DOHH2 (cell line): ENCODE measurements at regions not wholly inside any gene's neighbourhood (a gene's known extent, or its start where the extent isn't known, plus 50 kb on each side); places are given as distances from the start of the nearest gene placed in this dataset.

ENCODE experiments used
- CTCF ChIP-seq: fragments of 200-600 bp; sonication (generic); IDR thresholded peaks from one replicate; pipeline ENCODE4 v1.5.1; 2014; ENCODE audit warnings: antibody characterized with exemption, mild to moderate bottlenecking, low read depth, low read length; ENCODE audit not compliant: poor library complexity, severe bottlenecking
- EZH2phosphoT487 ChIP-seq: fragments of 200-600 bp; sonication (generic); IDR thresholded peaks from 2 replicates; pipeline ENCODE4 v1.6.1; 2017; ENCODE audit warnings: borderline replicate concordance, mild to moderate bottlenecking, antibody characterized with exemption, low read length, moderate library complexity, mixed read lengths

- TF ChIP-seq CTCF (no peak), EZH2phosphoT487 (no peak)
Observed at GRCh38 chr1:88021529-88021928, 662.5 kb upstream of the PKN2 start.
